ENCODE measurements at regions not wholly inside any gene's neighbourhood (a gene's known extent, or its start where the extent isn't known, plus 50 kb on each side); places are given as distances from the start of the nearest gene placed in this dataset.

DNA sequence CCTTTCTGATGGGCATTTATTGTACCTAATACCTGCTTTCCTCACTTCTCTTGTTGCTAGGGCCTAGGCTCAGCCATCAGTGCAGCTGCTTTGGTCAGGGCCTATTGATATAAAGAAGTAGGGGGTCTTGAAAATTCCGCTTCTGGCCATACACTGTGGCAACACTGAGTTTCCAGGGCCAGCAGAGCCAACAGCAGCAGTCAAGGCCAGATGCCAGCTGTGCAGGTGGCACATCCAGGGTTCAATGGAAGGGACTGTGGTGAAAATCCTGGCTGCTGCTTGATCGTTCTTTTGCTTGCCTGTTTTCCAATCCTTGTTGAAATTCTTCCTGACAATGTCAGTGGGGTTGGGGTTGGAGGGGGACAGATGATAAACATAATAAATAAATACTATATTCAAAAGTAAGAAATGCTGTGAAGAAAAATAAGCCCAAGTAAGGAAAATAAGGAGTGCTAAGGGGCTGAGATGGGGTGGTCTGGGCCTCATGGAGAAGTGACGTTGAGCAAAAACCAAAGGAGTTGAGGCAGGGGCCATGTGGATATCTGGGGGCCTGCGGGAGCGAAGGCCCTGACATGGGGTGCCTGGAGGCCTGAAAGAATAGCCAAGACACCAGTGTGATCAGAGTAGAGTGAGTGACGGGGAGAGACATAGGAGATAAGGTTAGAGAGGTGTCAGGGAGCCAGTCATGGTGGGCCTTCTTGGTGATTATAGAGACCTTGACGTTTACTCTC lies 91.0 kb upstream of the ALDH1B1 start:
- Mint-ChIP-seq H3K27me3 (no peaks in the 10 kb centered on the region), H3K9me3 (no peaks in the 10 kb centered on the region), H3K27ac (no peak overlapping the region), H3K4me1 (ENCODE audit: low read depth) (no peaks in the 10 kb centered on the region), H3K36me3 (ENCODE audit: low read depth) (no peaks in the 10 kb centered on the region), H3K4me3 (no peak overlapping the region)

DNA sequence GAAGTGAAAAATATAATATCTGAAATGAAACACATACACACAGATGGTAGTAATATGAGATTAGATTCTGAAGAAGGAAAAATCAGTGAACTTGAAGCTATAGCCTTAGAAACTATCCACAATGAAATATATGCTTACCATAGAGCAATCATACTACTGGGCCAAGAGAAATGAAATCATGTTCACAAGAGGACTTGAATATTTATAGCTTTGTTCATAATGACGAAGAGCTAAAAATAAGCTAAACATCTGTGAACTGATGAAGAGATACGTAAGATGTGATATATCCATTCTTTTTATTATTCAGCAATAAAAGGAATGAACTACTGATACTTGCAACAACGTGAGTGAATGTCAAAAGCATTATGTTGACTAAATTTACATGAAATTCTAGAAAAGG lies 92.6 kb upstream of the ALDH1B1 start:
- no peaks in the 10 kb centered on the region for H3K4me1 Mint-ChIP-seq (ENCODE audit: low read depth)
- H3K27me3 Mint-ChIP-seq: peaks cover 5% of the 10 kb centered on the region
- H3K36me3 Mint-ChIP-seq (ENCODE audit: low read depth): no peaks in the 10 kb centered on the region
- H3K27ac Mint-ChIP-seq: no peak overlapping the region
- no peaks in the 10 kb centered on the region for H3K9me3 Mint-ChIP-seq
- no peak overlapping the region for H3K4me3 Mint-ChIP-seq

- Mint-ChIP-seq H3K27me3 (peaks cover 5% of the 10 kb centered on the region), H3K9me3 (no peaks in the 10 kb centered on the region), H3K27ac (no peak overlapping the region), H3K4me1 (ENCODE audit: low read depth) (no peaks in the 10 kb centered on the region), H3K36me3 (ENCODE audit: low read depth) (no peaks in the 10 kb centered on the region), H3K4me3 (no peak overlapping the region)
These were observed 93.6 kb upstream of the ALDH1B1 start for GRCh38 chr9:38298904-38299303.

DNA sequence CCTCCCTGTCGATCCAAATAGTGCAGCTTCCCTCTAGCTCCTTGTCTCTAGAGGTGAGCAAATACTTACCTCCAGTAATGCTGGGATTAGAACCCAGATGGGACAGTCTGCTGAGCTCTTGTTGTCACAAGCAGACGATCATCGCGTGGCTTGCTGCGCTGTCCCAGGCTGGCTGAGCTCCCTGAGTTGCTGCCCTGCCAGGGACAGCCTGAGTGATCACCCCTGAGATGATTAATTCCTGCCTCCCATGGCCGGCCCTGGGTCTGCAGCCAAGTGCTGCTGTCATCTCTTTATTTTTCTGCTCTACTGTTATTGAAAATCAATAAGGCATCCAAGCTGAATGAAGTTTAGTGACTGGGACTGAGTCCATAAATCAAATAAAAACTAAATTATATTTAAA lies 94.0 kb upstream of the ALDH1B1 start:
- peaks cover 5% of the 10 kb centered on the region for H3K27me3 Mint-ChIP-seq
- no peak overlapping the region for H3K4me3 Mint-ChIP-seq
- no peaks in the 10 kb centered on the region for H3K9me3 Mint-ChIP-seq
- H3K36me3 Mint-ChIP-seq (ENCODE audit: low read depth): no peaks in the 10 kb centered on the region
- no peak overlapping the region for H3K27ac Mint-ChIP-seq
- H3K4me1 Mint-ChIP-seq (ENCODE audit: low read depth): no peaks in the 10 kb centered on the region

DNA sequence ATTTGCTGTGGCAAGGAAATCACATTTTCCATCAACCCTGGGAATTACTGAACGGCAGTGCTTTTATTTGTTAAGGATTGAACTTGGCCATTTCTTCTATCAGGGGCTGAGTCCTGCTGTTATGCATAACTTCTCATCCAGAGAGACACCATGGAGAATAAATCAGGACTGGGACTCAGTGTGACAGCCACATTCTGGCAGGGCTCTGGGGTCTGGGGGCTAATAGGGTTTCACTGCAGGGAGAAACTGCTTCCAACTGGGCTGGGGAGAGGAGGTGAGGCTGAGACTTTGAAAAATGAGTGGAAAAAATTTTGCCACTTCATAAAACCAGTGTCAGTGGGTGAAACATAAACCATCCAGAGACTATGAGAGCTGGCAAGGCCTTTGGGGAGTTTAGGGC lies 95.7 kb upstream of the ALDH1B1 start:
- Mint-ChIP-seq H3K27ac (no peak overlapping the region), H3K36me3 (ENCODE audit: low read depth) (no peaks in the 10 kb centered on the region), H3K9me3 (no peaks in the 10 kb centered on the region), H3K27me3 (peaks cover 5% of the 10 kb centered on the region), H3K4me1 (ENCODE audit: low read depth) (no peaks in the 10 kb centered on the region), H3K4me3 (no peak overlapping the region)

- Mint-ChIP-seq H3K27me3 (peaks cover 5% of the 10 kb centered on the region), H3K4me1 (ENCODE audit: low read depth) (no peaks in the 10 kb centered on the region), H3K36me3 (ENCODE audit: low read depth) (no peaks in the 10 kb centered on the region), H3K4me3 (no peak overlapping the region), H3K9me3 (no peaks in the 10 kb centered on the region), H3K27ac (no peak overlapping the region)
These were observed 96.7 kb upstream of the ALDH1B1 start for GRCh38 chr9:38295764-38296163.

- no peaks in the 10 kb centered on the region for H3K4me1 Mint-ChIP-seq (ENCODE audit: low read depth)
- H3K27ac Mint-ChIP-seq: no peak overlapping the region
- no peaks in the 10 kb centered on the region for H3K36me3 Mint-ChIP-seq (ENCODE audit: low read depth)
- H3K27me3 Mint-ChIP-seq: peaks cover 5% of the 10 kb centered on the region
- H3K4me3 Mint-ChIP-seq: no peak overlapping the region
- no peaks in the 10 kb centered on the region for H3K9me3 Mint-ChIP-seq
These were observed 98.1 kb upstream of the ALDH1B1 start for GRCh38 chr9:38294220-38294960.

GRCh38 chr9:38293022-38293421 lies 99.5 kb upstream of the ALDH1B1 start:
- Mint-ChIP-seq H3K27ac (no peak overlapping the region), H3K4me1 (ENCODE audit: low read depth) (no peaks in the 10 kb centered on the region)

GRCh38 chr9:38292480-38292879 lies 100.0 kb upstream of the ALDH1B1 start:
- no peak overlapping the region for H3K4me3 Mint-ChIP-seq
- no peaks in the 10 kb centered on the region for H3K9me3 Mint-ChIP-seq

More at GRCh38 chr9:38293022-38293421, 99.5 kb upstream of the ALDH1B1 start:
- Mint-ChIP-seq H3K4me3 (no peak overlapping the region), H3K27me3 (peaks cover 5% of the 10 kb centered on the region), H3K9me3 (no peaks in the 10 kb centered on the region), H3K36me3 (ENCODE audit: low read depth) (no peaks in the 10 kb centered on the region)

DNA sequence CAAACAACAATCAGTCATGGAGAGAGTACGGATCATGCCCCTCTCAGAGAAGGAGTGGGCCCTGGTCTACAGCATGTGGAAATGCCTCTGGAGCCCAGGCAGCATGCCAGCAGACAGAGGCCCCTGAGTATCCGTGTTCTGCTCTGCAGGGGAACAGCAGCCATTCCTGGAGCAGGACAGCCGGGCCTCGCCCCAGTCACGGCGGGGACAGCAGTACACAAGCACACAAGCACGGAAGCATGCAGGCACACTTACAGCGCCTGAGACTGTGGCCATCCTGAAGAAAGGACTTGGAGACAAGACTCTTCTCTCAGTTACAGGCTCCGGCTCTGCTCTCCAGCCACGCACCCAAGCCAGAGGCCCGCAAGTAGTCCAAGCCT lies 102.6 kb upstream of the ALDH1B1 start:
- Mint-ChIP-seq H3K27me3 (no peaks in the 10 kb centered on the region), H3K9me3 (no peaks in the 10 kb centered on the region), H3K36me3 (ENCODE audit: low read depth) (no peaks in the 10 kb centered on the region), H3K4me3 (no peak overlapping the region), H3K27ac (no peak overlapping the region), H3K4me1 (ENCODE audit: low read depth) (no peaks in the 10 kb centered on the region)

More at GRCh38 chr9:38292480-38292879, 100.0 kb upstream of the ALDH1B1 start:
- Mint-ChIP-seq H3K36me3 (ENCODE audit: low read depth) (no peaks in the 10 kb centered on the region), H3K27ac (no peak overlapping the region), H3K27me3 (peaks cover 5% of the 10 kb centered on the region), H3K4me1 (ENCODE audit: low read depth) (no peaks in the 10 kb centered on the region)

DNA sequence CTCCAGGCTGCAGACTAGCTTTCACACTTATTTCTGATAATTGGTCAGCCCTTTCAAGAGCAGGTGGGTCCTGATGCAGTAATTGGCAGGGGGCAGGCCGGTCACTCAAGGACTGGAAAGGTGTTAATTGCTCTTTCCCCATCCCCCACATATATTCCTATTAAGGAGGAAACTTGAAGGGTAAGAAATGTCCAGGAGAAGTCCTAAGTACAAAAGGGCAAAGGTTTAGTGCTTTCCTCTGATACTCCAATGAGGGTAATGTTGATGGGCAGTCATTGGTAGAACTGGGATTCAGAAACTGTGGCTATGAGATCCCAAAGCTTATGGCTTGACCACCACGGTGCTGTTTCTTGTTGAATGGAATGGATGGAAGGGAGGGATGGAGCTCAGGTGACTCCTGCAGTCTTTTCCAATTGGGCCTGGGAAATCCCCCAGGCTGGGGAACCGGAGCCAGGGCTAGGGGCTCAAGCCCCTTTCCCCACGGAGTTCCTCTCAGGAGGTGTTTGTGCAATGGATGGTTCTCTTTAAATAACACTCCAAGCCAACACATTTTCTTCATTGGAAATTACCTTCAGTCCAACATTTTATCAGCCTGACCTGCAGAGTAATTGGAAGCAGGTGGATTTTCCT lies 103.2 kb upstream of the ALDH1B1 start:
- Mint-ChIP-seq H3K36me3 (ENCODE audit: low read depth) (no peaks in the 10 kb centered on the region), H3K27ac (no peak overlapping the region)

GRCh38 chr9:38288502-38288901 lies 104.0 kb upstream of the ALDH1B1 start:
- Mint-ChIP-seq H3K4me3 (no peak overlapping the region), H3K9me3 (no peaks in the 10 kb centered on the region), H3K27me3 (no peaks in the 10 kb centered on the region), H3K27ac (no peak overlapping the region), H3K4me1 (ENCODE audit: low read depth) (no peaks in the 10 kb centered on the region), H3K36me3 (ENCODE audit: low read depth) (no peaks in the 10 kb centered on the region)

More for the DNA sequence above, 103.2 kb upstream of the ALDH1B1 start:
- Mint-ChIP-seq H3K4me3 (no peak overlapping the region), H3K27me3 (no peaks in the 10 kb centered on the region), H3K4me1 (ENCODE audit: low read depth) (no peaks in the 10 kb centered on the region), H3K9me3 (no peaks in the 10 kb centered on the region)

DNA sequence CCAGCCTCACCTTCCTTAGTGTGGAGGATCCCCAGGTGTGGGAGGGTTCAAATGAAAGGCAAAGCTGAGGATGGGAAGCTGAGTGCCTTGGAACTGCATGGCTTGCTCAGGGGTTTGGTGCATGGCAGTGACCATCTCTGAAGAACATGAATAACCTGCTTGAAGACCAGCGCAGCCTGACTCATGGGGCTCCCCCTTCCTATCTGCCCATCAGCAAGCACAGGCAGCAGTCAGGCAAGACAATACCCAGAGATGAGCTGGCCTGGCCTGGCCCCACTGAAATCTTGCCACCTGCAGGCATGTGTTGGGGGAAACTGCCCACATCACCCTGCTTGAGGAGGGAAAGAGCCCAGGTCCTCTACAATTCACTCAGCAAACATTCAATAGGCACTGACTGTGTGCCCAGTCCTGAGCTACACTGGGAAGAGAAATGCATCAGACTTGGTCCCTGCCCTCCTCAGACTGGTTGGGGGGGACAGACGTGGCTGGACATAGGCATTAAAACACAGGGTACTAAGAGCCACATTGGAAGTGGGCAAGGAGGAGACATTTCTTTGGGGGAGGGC lies 105.0 kb upstream of the ALDH1B1 start:
- H3K4me3 Mint-ChIP-seq: no peak overlapping the region
- no peaks in the 10 kb centered on the region for H3K4me1 Mint-ChIP-seq (ENCODE audit: low read depth)
- H3K27ac Mint-ChIP-seq: no peak overlapping the region

DNA sequence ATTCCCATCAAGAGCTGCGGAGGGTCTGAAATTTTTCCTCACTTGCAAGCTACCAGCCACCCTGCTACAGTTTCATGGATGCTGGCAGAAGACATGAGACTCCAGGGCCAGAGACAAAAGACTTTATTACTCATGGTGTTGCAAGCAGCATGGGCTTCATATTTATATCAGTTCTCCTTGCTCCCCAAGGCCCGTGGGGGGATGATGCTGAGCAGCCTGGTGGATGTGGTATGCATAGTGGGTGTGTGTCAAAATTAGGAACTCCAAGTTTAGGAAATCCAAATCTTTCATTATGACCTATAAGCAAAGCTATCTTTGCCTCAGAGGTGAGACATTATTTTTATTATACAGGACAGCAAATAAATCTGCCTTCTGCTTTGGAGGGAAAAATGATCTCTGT lies 105.7 kb upstream of the ALDH1B1 start:
- no peak overlapping the region for H3K4me3 Mint-ChIP-seq
- H3K36me3 Mint-ChIP-seq (ENCODE audit: low read depth): no peaks in the 10 kb centered on the region
- H3K27ac Mint-ChIP-seq: no peak overlapping the region
- H3K9me3 Mint-ChIP-seq: no peaks in the 10 kb centered on the region
- H3K27me3 Mint-ChIP-seq: no peaks in the 10 kb centered on the region
- no peaks in the 10 kb centered on the region for H3K4me1 Mint-ChIP-seq (ENCODE audit: low read depth)

More for the DNA sequence above, 105.0 kb upstream of the ALDH1B1 start:
- Mint-ChIP-seq H3K9me3 (no peaks in the 10 kb centered on the region), H3K36me3 (ENCODE audit: low read depth) (no peaks in the 10 kb centered on the region), H3K27me3 (no peaks in the 10 kb centered on the region)

DNA sequence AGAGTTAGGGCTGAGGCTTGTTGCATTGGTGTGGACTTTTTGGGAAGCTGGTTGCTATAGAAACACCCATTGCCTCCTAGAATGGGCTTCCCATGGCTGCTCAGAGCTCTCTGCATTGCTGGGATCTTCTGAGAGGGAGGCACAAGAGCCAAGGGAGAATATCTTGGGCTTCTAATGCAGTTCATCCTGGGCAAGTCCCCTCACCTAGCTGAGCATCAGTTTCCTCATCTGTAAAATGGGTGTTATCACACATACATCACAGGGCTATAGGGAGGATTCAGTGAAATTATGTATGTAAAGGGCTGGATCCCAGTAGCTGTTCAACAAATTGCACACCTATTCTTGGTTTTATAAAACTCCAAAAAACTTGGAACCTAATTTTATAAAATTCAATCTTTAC lies 106.1 kb upstream of the ALDH1B1 start:
- Mint-ChIP-seq H3K4me3 (no peak overlapping the region), H3K36me3 (ENCODE audit: low read depth) (no peaks in the 10 kb centered on the region), H3K4me1 (ENCODE audit: low read depth) (no peaks in the 10 kb centered on the region), H3K27me3 (no peaks in the 10 kb centered on the region), H3K9me3 (no peaks in the 10 kb centered on the region), H3K27ac (no peak overlapping the region)
